ENCODE measurements at regions not wholly inside any gene's neighbourhood (a gene's known extent, or its start where the extent isn't known, plus 50 kb on each side); places are given as distances from the start of the nearest gene placed in this dataset.
"Not testable (repeated sequence)": the region's sequence is repeated elsewhere in the genome, so short reads cannot be mapped to it uniquely, and the experiment has no call there.

DNA sequence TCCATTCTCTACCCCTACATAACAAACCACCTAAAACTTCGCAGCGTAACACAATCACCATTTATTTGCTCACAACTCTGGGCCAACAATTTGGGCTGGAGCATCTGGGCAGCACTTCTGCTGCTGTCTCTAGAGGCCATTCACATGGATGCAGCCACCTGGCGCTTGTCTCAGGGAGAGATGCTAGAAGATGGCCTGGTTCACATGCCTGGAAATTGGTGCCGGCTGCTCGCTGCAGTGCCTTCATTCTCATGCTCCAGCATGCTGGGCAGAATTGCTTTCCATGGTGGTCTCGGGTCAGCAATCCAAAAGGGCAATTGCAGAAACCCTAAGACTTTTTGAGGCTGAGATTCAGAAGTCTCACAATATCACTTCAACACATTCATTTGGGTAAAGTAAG lies 157.4 kb downstream of the SUCLG1 start:
- Histone ChIP-seq H3K9ac (ENCODE audit: insufficient read length, low read depth) (no peak overlapping the region), H3K27me3 (ENCODE audit: insufficient read depth, insufficient read length) (no peaks in the 10 kb centered on the region), H3K4me3 (ENCODE audit: insufficient read length, low read depth) (no peak overlapping the region), H3K9me3 (ENCODE audit: insufficient read depth, low read length) (peaks cover 20% of the 10 kb centered on the region; the same call in 1 of the 2 replicates), H3K4me1 (ENCODE audit: insufficient read depth, insufficient read length) (no peaks in the 10 kb centered on the region), H3K36me3 (ENCODE audit: insufficient read depth, insufficient read length, low read length) (no peaks in the 10 kb centered on the region)
- DNase-seq (ENCODE audit: low read depth, low spot score), result no peak
- TF ChIP-seq YY1 (IDR thresholded peaks at IDR 0.05; ENCODE audit: insufficient read depth, insufficient read length) (no peak), ZNF274 (IDR thresholded peaks at IDR 0.05; ENCODE audit: low read depth, low read length) (no peak), SUZ12 (IDR thresholded peaks at IDR 0.05; ENCODE audit: extremely low read depth, insufficient read depth, insufficient read length) (no peak)

DNA sequence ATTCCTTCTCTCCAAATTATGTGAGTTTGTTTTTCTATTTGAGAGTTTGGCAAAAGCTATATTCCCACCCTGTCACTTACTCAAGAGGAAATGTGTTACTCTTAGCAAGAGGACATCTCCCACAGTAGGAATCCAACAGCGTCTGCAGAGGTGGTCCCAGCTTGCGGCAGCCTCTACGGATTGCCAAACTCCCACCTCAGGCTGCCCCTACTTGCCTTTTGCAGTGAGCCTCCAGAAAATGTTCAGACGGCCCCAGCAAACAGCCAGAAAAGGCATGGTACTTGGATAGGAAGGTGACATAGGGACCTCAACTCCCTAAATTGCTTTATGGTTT lies 158.4 kb downstream of the SUCLG1 start:
- no peak for DNase-seq (ENCODE audit: low read depth, low spot score)
- H3K4me1 ChIP-seq (ENCODE audit: insufficient read depth, insufficient read length), result no peaks in the 10 kb centered on the region
- H3K4me3 ChIP-seq (ENCODE audit: insufficient read length, low read depth), result no peak overlapping the region
- TF ChIP-seq YY1 (IDR thresholded peaks at IDR 0.05; ENCODE audit: insufficient read depth, insufficient read length), result no peak
- no peak for TF ChIP-seq SUZ12 (IDR thresholded peaks at IDR 0.05; ENCODE audit: extremely low read depth, insufficient read depth, insufficient read length)
- no peak for TF ChIP-seq ZNF274 (IDR thresholded peaks at IDR 0.05; ENCODE audit: low read depth, low read length)
- H3K9ac ChIP-seq (ENCODE audit: insufficient read length, low read depth), result no peak overlapping the region
- peaks cover 16% of the 10 kb centered on the region; the same call in 1 of the 2 replicates for H3K9me3 ChIP-seq (ENCODE audit: insufficient read depth, low read length)
- no peaks in the 10 kb centered on the region for H3K36me3 ChIP-seq (ENCODE audit: insufficient read depth, insufficient read length, low read length)
- no peaks in the 10 kb centered on the region for H3K27me3 ChIP-seq (ENCODE audit: insufficient read depth, insufficient read length)

DNA sequence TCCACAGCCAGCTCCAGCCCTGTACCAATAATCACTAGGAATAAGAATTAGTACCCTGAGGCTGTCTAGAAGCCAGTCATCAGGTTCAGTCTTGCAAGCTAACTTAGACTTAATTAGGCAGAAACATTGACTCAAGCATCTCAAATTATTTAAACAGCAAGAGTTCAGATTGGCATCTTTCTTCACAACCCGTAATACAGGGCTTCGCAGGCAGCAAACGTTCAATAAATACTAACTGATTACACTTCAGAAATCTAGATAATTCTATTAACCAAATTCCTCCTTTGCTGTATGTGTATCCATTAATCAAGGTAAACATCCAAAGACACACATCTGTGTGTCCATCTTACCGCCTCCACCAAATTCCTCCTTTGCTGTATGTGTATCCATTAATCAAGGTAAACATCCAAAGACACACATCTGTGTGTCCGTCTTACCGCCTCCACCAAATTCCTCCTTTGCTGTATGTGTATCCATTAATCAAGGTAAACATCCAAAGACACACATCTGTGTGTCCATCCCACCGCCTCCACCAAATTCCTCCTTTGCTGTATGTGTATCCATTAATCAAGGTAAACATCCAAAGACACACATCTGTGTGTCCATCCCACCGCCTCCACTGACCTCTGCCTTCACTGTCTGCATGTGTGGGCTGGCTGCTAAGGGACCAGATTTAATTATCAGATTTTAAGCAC lies 158.9 kb downstream of the SUCLG1 start:
- not testable (repeated sequence) for H3K4me1 ChIP-seq (ENCODE audit: insufficient read depth, insufficient read length); H3K9ac ChIP-seq (ENCODE audit: insufficient read length, low read depth); H3K36me3 ChIP-seq (ENCODE audit: insufficient read depth, insufficient read length, low read length); H3K27me3 ChIP-seq (ENCODE audit: insufficient read depth, insufficient read length); DNase-seq (ENCODE audit: low read depth, low spot score); H3K4me3 ChIP-seq (ENCODE audit: insufficient read length, low read depth)
- peaks cover 11% of the 10 kb centered on the region; the same call in 1 of the 2 replicates for H3K9me3 ChIP-seq (ENCODE audit: insufficient read depth, low read length)

DNA sequence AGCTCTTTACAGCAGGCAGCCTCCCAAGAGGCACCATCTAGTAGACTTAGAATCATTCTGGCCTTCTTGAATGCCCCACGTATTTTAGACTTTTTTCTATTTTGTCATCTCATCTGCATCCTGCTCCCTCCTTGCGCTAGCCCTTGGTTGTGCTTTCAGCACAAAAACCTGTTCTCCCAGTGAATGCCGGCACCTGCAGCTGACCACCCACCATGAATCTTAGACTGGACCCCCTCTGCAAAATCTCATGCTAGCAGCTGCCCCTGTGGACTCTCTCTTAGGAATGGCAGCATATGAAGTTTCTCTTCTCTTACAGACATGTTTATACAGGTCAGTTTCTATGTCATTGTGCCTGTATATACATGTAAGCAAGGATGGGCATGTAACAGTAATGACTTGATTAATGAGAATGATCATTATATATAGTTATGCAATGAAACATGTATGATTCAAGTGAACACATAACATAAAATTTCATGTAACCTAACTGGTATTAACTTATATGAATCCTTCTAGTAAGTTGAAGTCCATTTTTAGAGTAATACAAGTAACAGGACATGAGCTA lies 159.8 kb downstream of the SUCLG1 start:
- no peaks in the 10 kb centered on the region for H3K27me3 ChIP-seq (ENCODE audit: insufficient read depth, insufficient read length)
- no peak overlapping the region for H3K4me3 ChIP-seq (ENCODE audit: insufficient read length, low read depth)
- H3K9ac ChIP-seq (ENCODE audit: insufficient read length, low read depth), result no peak overlapping the region
- H3K9me3 ChIP-seq (ENCODE audit: insufficient read depth, low read length), result 0 out of 2 replicates have a peak, but pooled peaks cover 7% of the 10 kb centered on the region
- H3K36me3 ChIP-seq (ENCODE audit: insufficient read depth, insufficient read length, low read length), result no peaks in the 10 kb centered on the region
- no peaks in the 10 kb centered on the region for H3K4me1 ChIP-seq (ENCODE audit: insufficient read depth, insufficient read length)
- TF ChIP-seq ZNF274 (IDR thresholded peaks at IDR 0.05; ENCODE audit: low read depth, low read length), result no peak
- no peak for TF ChIP-seq YY1 (IDR thresholded peaks at IDR 0.05; ENCODE audit: insufficient read depth, insufficient read length)
- no peak for TF ChIP-seq SUZ12 (IDR thresholded peaks at IDR 0.05; ENCODE audit: extremely low read depth, insufficient read depth, insufficient read length)
- no peak for DNase-seq (ENCODE audit: low read depth, low spot score)

DNA sequence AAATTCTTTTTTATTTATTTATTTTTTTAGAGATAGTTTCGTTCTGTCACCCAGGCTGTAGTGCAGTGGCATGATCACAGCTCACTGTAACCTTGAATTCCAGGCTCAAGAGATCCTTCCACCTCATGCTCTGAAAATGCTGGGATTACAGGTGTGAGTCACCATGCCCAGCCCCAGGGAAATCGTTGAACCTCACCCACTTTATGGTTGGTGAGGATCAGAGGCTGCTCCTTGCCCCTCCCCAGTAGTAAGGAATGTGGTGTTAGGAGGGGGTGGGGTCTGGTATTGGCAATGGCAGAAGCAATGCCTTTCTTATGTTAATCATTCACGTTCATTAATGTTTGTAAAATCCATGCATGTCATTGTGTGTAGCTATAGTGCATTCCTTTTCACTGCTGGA lies 161.9 kb downstream of the SUCLG1 start:
- TF ChIP-seq SUZ12 (IDR thresholded peaks at IDR 0.05; ENCODE audit: extremely low read depth, insufficient read depth, insufficient read length), result no peak
- TF ChIP-seq ZNF274 (IDR thresholded peaks at IDR 0.05; ENCODE audit: low read depth, low read length), result no peak
- TF ChIP-seq YY1 (IDR thresholded peaks at IDR 0.05; ENCODE audit: insufficient read depth, insufficient read length), result no peak
- no peak overlapping the region for H3K4me3 ChIP-seq (ENCODE audit: insufficient read length, low read depth)
- DNase-seq (ENCODE audit: low read depth, low spot score), result peak; percentile 54
- no peaks in the 10 kb centered on the region for H3K27me3 ChIP-seq (ENCODE audit: insufficient read depth, insufficient read length)
- H3K9me3 ChIP-seq (ENCODE audit: insufficient read depth, low read length), result 0 out of 2 replicates have a peak, but pooled peaks cover 7% of the 10 kb centered on the region
- no peak overlapping the region for H3K9ac ChIP-seq (ENCODE audit: insufficient read length, low read depth)
- no peaks in the 10 kb centered on the region for H3K4me1 ChIP-seq (ENCODE audit: insufficient read depth, insufficient read length)
- H3K36me3 ChIP-seq (ENCODE audit: insufficient read depth, insufficient read length, low read length), result no peaks in the 10 kb centered on the region

DNA sequence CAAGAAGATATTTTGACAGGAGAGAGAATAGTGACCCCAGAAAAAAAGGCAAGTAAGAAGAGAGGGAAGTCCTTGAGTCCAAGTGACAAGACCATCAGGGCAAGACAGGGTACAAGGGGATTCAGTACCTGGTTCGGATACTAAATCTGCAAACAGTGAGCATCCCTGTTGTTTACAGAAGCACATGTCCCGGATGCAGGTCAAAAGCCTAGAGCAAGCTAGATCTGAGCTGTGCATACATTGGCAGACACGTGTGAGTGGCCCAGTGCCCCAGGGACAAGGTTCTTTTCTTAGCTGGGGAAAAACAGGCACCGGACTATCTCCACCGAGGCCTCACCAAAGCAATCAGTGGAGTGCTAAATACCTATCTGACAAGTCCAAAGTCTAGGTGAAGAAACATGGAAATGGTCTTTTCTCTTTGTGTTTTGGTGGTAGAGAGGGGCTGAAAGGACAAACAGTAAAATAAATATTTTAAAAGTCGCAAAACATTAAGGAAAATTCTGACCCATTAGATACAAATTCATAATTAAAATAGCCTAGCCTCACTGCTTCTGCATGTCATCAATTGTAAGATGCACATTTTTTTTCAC lies 165.2 kb downstream of the SUCLG1 start:
- H3K4me1 ChIP-seq (ENCODE audit: insufficient read depth, insufficient read length), result no peaks in the 10 kb centered on the region
- no peak overlapping the region for H3K9ac ChIP-seq (ENCODE audit: insufficient read length, low read depth)
- H3K27me3 ChIP-seq (ENCODE audit: insufficient read depth, insufficient read length), result no peaks in the 10 kb centered on the region
- TF ChIP-seq ZNF274 (IDR thresholded peaks at IDR 0.05; ENCODE audit: low read depth, low read length) (no peak), SUZ12 (IDR thresholded peaks at IDR 0.05; ENCODE audit: extremely low read depth, insufficient read depth, insufficient read length) (no peak), YY1 (IDR thresholded peaks at IDR 0.05; ENCODE audit: insufficient read depth, insufficient read length) (no peak)
- DNase-seq (ENCODE audit: low read depth, low spot score), result no peak
- H3K4me3 ChIP-seq (ENCODE audit: insufficient read length, low read depth), result no peak overlapping the region
- H3K36me3 ChIP-seq (ENCODE audit: insufficient read depth, insufficient read length, low read length), result no peaks in the 10 kb centered on the region
- H3K9me3 ChIP-seq (ENCODE audit: insufficient read depth, low read length), result peaks cover 9% of the 10 kb centered on the region; the same call in 1 of the 2 replicates

DNA sequence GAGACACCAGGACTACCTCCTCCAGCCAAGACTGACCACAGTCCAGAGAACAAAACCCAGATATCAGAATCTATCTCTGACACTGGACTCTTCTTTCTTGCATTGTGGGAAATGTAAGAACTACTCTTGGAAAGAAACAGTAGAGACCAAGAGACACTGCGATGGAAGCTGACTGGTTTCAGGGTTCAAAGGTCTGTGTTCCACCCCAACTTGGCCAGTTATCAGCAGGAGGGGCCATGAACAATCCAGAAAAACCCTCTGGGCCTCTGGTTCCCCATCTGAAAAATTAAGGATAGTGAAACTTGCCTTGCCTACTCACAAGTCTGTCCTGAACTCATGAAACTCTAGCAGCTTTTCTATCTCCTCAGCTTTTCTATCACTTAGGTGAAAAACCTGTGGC lies 166.5 kb downstream of the SUCLG1 start:
- H3K9ac ChIP-seq (ENCODE audit: insufficient read length, low read depth), result no peak overlapping the region
- H3K9me3 ChIP-seq (ENCODE audit: insufficient read depth, low read length), result peaks cover 12% of the 10 kb centered on the region; the same call in 1 of the 2 replicates
- H3K4me1 ChIP-seq (ENCODE audit: insufficient read depth, insufficient read length), result no peaks in the 10 kb centered on the region
- no peak for DNase-seq (ENCODE audit: low read depth, low spot score)
- TF ChIP-seq SUZ12 (IDR thresholded peaks at IDR 0.05; ENCODE audit: extremely low read depth, insufficient read depth, insufficient read length) (no peak), ZNF274 (IDR thresholded peaks at IDR 0.05; ENCODE audit: low read depth, low read length) (no peak), YY1 (IDR thresholded peaks at IDR 0.05; ENCODE audit: insufficient read depth, insufficient read length) (no peak)
- no peak overlapping the region for H3K4me3 ChIP-seq (ENCODE audit: insufficient read length, low read depth)
- no peaks in the 10 kb centered on the region for H3K27me3 ChIP-seq (ENCODE audit: insufficient read depth, insufficient read length)
- H3K36me3 ChIP-seq (ENCODE audit: insufficient read depth, insufficient read length, low read length), result no peaks in the 10 kb centered on the region

Data from NT2/D1 (cell line).